DND-41 (cell line): ENCODE measurements at regions not wholly inside any gene's neighbourhood (a gene's known extent, or its start where the extent isn't known, plus 50 kb on each side); places are given as distances from the start of the nearest gene placed in this dataset.

Experiments used
- ATAC-seq: fragments of 200-7000 bp; cut with Tn5 transposase; 3 replicates; pipeline ENCODE4 v1.9.1; 2021; ENCODE audit warnings: low read depth; ENCODE audit not compliant: insufficient read depth
- DNase-seq: peaks from one replicate; pipeline ENCODE4 v3.0.0-alpha.2; 2020
- H2AFZ ChIP-seq: 2 replicates; pipeline ENCODE4 v1.6.0; 2012; ENCODE audit warnings: low read depth, low read length
- H3K27ac ChIP-seq: 2 replicates; pipeline ENCODE4 v1.5.1; 2012; ENCODE audit warnings: low read length, inconsistent platforms
- H3K27me3 ChIP-seq: fragments of 200-600 bp; sonication (generic); 2 replicates; pipeline ENCODE4 v1.6.0; 2012; ENCODE audit warnings: low read length, mild to moderate bottlenecking, inconsistent platforms; ENCODE audit not compliant: insufficient read depth, poor library complexity
- H3K36me3 ChIP-seq: 2 replicates; pipeline ENCODE4 v1.5.1; 2012; ENCODE audit warnings: low read length, inconsistent platforms; ENCODE audit not compliant: insufficient read depth
- H3K4me1 ChIP-seq: 2 replicates; pipeline ENCODE4 v1.5.1; 2012; ENCODE audit warnings: mild to moderate bottlenecking, low read length; ENCODE audit not compliant: insufficient read depth
- H3K4me2 ChIP-seq: 2 replicates; pipeline ENCODE4 v1.6.0; 2012; ENCODE audit warnings: mild to moderate bottlenecking, moderate library complexity, low read length, inconsistent platforms; ENCODE audit not compliant: insufficient read depth
- H3K4me3 ChIP-seq, 2 experiments: fragments of 200-600 bp in 1 of 2; shearing (Covaris generic) in 1 of 2; 2 replicates each; pipeline ENCODE4 v1.5.1; 2012 to 2016; ENCODE audit warnings: inconsistent platforms in 2 of 2, low read length in 2 of 2, mild to moderate bottlenecking in 2 of 2, low read depth in 1 of 2, moderate library complexity in 1 of 2
- H3K79me2 ChIP-seq: 2 replicates; pipeline ENCODE4 v1.6.0; 2012; ENCODE audit warnings: low read length, inconsistent platforms; ENCODE audit not compliant: insufficient read depth
- H3K9ac ChIP-seq: 2 replicates; pipeline ENCODE4 v1.6.0; 2012; ENCODE audit warnings: low read depth, mild to moderate bottlenecking, inconsistent platforms, low read length, moderate library complexity
- H3K9me3 ChIP-seq: 2 replicates; pipeline ENCODE4 v1.5.1; 2012; ENCODE audit warnings: low read length, moderate library complexity, mild to moderate bottlenecking, inconsistent platforms; ENCODE audit not compliant: insufficient read depth, severe bottlenecking
- H4K20me1 ChIP-seq: 2 replicates; pipeline ENCODE4 v1.6.0; 2012; ENCODE audit warnings: low read length; ENCODE audit not compliant: insufficient read depth
- EZH2 ChIP-seq: IDR thresholded peaks from 3 replicates; pipeline ENCODE4 v1.6.1; 2012; ENCODE audit warnings: borderline replicate concordance, low read depth, mild to moderate bottlenecking, moderate library complexity, low read length, inconsistent platforms; ENCODE audit not compliant: severe bottlenecking
- TF ChIP-seq, protein P1 (sequence below): IDR thresholded peaks from 2 replicates; pipeline ENCODE4 v1.5.1; 2012; ENCODE audit warnings: borderline replicate concordance, low read length, moderate library complexity, mild to moderate bottlenecking; ENCODE audit not compliant: poor library complexity, severe bottlenecking; ENCODE audit errors: extremely low read depth

DNA sequence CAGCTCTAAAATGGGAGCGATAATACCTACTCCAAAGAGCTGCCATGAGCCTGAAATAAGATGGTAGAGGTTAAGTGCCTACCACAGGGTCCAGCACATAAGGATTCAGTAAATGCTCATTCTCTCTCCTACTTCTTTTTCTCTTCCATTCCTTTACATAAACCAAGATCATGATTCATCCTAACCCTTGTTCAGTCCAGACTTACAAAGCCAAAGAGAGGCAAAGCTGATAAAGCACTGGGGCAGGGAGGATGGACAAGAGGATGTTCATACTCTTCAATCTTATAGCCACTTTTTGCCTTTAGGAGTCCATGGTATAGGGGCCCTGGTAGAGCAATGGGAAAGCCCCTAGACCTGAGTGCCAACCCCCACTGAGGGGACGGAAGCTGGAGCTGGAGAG, 75.6 kb upstream of the PKDCC start:
- no peak overlapping the region for H2AFZ ChIP-seq

DNA sequence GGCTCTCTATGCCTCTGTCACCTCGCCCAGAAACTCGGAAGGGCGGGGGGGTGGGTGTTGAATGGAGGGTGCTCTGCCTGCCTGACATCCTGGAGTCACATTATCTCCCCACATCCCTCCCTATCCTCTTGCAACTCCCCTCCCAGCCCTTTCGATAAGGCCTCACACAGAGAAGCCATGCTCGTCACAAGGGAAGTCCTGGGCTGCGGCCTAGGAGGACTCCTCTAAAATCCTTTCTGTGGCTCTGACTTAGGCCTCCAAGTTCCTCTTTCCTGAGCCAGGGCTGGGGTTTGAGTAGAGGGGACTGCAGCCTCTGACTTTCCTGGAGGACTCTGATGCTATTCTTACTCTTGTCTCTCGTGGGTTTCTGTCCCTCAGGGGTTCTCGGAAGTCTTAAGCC, 75.0 kb upstream of the PKDCC start:
- Histone ChIP-seq H4K20me1 (no peaks in the 10 kb centered on the region), H3K4me3 (no peak overlapping the region), H3K4me2 (no peak overlapping the region), H3K9ac (no peak overlapping the region), H3K36me3 (no peaks in the 10 kb centered on the region), H3K9me3 (no peaks in the 10 kb centered on the region), H3K27me3 (peaks cover 4% of the 10 kb centered on the region), H3K79me2 (no peaks in the 10 kb centered on the region), H2AFZ (no peak overlapping the region), H3K27ac (no peak overlapping the region), H3K4me1 (no peaks in the 10 kb centered on the region)
- TF ChIP-seq, protein P1, sequence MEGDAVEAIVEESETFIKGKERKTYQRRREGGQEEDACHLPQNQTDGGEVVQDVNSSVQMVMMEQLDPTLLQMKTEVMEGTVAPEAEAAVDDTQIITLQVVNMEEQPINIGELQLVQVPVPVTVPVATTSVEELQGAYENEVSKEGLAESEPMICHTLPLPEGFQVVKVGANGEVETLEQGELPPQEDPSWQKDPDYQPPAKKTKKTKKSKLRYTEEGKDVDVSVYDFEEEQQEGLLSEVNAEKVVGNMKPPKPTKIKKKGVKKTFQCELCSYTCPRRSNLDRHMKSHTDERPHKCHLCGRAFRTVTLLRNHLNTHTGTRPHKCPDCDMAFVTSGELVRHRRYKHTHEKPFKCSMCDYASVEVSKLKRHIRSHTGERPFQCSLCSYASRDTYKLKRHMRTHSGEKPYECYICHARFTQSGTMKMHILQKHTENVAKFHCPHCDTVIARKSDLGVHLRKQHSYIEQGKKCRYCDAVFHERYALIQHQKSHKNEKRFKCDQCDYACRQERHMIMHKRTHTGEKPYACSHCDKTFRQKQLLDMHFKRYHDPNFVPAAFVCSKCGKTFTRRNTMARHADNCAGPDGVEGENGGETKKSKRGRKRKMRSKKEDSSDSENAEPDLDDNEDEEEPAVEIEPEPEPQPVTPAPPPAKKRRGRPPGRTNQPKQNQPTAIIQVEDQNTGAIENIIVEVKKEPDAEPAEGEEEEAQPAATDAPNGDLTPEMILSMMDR = no peak
- TF ChIP-seq EZH2 = no peak
- no peak for ATAC-seq
- DNase-seq = no peak

More for the DNA sequence above, 75.6 kb upstream of the PKDCC start:
- no peaks in the 10 kb centered on the region for H3K9me3 ChIP-seq
- no peaks in the 10 kb centered on the region for H3K79me2 ChIP-seq
- H3K4me1 ChIP-seq = no peaks in the 10 kb centered on the region
- H3K27ac ChIP-seq = no peak overlapping the region
- no peaks in the 10 kb centered on the region for H4K20me1 ChIP-seq
- DNase-seq (no peak), ATAC-seq (no peak)
- TF ChIP-seq, protein P1 = no peak
- TF ChIP-seq EZH2 = no peak
- H3K4me2 ChIP-seq = no peak overlapping the region
- H3K9ac ChIP-seq = no peak overlapping the region
- H3K27me3 ChIP-seq = peaks cover 4% of the 10 kb centered on the region
- no peak overlapping the region for H3K4me3 ChIP-seq
- H3K36me3 ChIP-seq = no peaks in the 10 kb centered on the region

DNA sequence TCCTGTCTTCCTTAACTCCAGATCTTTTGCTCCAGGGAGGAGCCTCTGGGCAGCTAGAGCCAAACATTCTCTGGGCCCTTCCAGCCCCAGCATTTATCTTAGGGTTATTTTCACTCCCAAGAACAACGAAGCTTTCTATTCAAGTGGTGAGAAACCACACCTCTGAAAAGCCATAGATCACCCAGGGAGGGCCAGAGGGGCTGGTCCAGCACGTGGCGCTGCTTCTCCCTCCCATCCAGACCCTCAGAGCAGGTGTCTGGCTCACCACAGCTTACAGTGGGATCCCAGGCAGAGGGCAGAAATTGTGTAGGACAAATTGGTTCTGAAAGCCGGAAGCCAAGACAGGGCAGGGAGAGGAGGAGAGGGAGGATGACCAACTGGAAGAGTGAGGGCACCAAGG, 74.0 kb upstream of the PKDCC start:
- Histone ChIP-seq H3K9ac (no peak overlapping the region), H2AFZ (no peak overlapping the region), H3K79me2 (no peaks in the 10 kb centered on the region), H3K36me3 (no peaks in the 10 kb centered on the region), H3K4me1 (no peaks in the 10 kb centered on the region), H3K4me3 (no peak overlapping the region), H3K27ac (no peak overlapping the region), H3K4me2 (no peak overlapping the region), H4K20me1 (no peaks in the 10 kb centered on the region), H3K9me3 (no peaks in the 10 kb centered on the region), H3K27me3 (no peaks in the 10 kb centered on the region)
- TF ChIP-seq, protein P1 = no peak
- ATAC-seq (no peak), DNase-seq (no peak)

DNA sequence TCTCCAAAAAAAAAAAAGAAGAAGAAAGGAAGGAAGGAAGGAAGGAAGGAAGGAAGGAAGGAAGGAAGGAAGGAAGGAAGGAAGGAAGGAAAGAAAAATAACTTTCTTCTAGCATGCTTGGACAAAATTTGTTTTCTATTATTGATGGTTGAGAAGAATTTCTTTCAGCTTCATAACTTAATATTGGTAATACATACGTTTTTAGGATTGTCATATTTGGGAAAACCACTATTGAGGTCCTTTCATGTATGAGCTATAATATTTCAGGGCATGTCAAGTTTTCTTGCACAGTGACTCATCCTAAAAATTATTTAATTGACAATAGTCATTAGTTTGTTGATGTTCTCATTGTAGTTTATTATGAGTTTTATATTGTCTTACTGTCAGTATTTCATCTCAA, 66.4 kb upstream of the PKDCC start:
- H2AFZ ChIP-seq = no peak overlapping the region
- H3K9me3 ChIP-seq = no peaks in the 10 kb centered on the region
- H3K4me2 ChIP-seq = no peak overlapping the region
- H3K27ac ChIP-seq = no peak overlapping the region
- H3K27me3 ChIP-seq = peaks cover 7% of the 10 kb centered on the region
- DNase-seq = no peak
- TF ChIP-seq, protein P1 = no peak
- no peak for TF ChIP-seq EZH2
- no peaks in the 10 kb centered on the region for H3K79me2 ChIP-seq
- H3K9ac ChIP-seq = no peak overlapping the region
- H4K20me1 ChIP-seq = no peaks in the 10 kb centered on the region
- ATAC-seq = no peak
- H3K36me3 ChIP-seq = no peaks in the 10 kb centered on the region
- H3K4me3 ChIP-seq = no peak overlapping the region
- H3K4me1 ChIP-seq = no peaks in the 10 kb centered on the region
